Activated CD8-positive, alpha-beta memory T cell treated with anti-CD3 and anti-CD28 coated beads, Interleukin-2, amount 10 ng/mL, durations not matched to agents 7 days and 5 days (primary cell): ENCODE measurements at regions not wholly inside any gene's neighbourhood (a gene's known extent, or its start where the extent isn't known, plus 50 kb on each side); places are given as distances from the start of the nearest gene placed in this dataset.

Experiments
- ATAC-seq: fragments of 150-1000 bp; cut with Tn5 transposase; one replicate; pipeline ENCODE4 v1.10.0; 2021; ENCODE audit warnings: moderate library complexity
- CTCF ChIA-PET: fragments of 350-600 bp; sonication (Branson Sonifier 250); formaldehyde crosslinking; loops from one replicate; lab custom pipeline; 2021; ENCODE audit warnings: antibody characterized with exemption; lab: Charles Lee
- DNase-seq: peaks from one replicate; pipeline ENCODE4 v3.0.0-alpha.2; 2020
- H3K27ac Mint-ChIP-seq: one replicate; pipeline ENCODE4 v1.8.0; 2021; ENCODE audit warnings: mild to moderate bottlenecking, mixed read lengths
- H3K27me3 Mint-ChIP-seq: one replicate; pipeline ENCODE4 v1.8.0; 2021; ENCODE audit warnings: mixed read lengths
- H3K36me3 Mint-ChIP-seq: one replicate; pipeline ENCODE4 v1.8.0; 2021; ENCODE audit warnings: mild to moderate bottlenecking, mixed read lengths
- H3K4me1 Mint-ChIP-seq: one replicate; pipeline ENCODE4 v1.8.0; 2021; ENCODE audit warnings: mixed read lengths
- H3K4me3 Mint-ChIP-seq: one replicate; pipeline ENCODE4 v1.8.0; 2021; ENCODE audit warnings: mild to moderate bottlenecking, moderate library complexity, mixed read lengths
- H3K9me3 Mint-ChIP-seq: one replicate; pipeline ENCODE4 v1.8.0; 2022; ENCODE audit warnings: low read depth, mixed read lengths

DNA sequence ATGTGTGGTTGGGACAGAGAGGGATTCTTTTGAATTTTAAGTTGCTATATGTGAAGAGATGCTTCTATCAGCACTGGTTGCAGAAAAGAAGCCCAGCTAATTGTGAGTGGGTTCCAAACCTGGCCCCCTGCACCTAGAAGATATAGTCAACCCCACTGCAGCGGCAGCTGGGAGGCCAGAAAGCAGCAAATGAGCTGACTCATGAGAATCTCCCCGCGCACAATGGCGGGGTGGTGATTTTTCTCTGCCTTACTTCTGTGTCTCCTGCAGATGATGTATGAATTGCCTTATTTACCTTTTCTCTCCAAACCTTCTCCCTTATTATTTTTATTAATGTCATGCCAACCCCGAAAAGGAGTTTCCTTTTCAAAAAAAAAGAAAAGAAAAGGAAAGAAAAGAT is 89.7 kb downstream of the MAF start:
- no peaks in the 10 kb centered on the region for H3K4me1 Mint-ChIP-seq
- CTCF ChIA-PET: no interaction called here
- DNase-seq: no peak

DNA sequence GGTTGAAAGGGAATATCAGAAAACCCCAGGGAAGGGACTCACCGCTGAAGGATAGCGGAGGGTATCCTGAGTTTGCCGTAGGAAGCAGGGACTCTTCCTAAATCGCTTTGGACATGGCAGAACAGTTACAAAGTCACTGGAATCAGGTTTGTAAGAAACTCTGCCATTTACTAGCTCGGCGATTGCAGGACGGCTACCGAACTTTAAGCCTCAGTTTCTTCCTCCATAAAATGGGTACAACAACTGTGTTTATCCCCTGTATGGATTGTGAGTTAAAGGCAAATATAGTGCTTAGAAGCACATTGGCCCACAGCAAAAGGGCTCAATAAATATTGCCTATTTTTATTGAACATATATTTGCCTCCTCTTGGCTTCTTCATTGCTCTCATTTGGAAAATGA is 90.6 kb downstream of the MAF start:
- peaks cover 13% of the 10 kb centered on the region for H3K27me3 Mint-ChIP-seq
- no peaks in the 10 kb centered on the region for H3K4me1 Mint-ChIP-seq
- H3K9me3 Mint-ChIP-seq: no peaks in the 10 kb centered on the region
- CTCF ChIA-PET: no interaction called here
- DNase-seq (no peak), ATAC-seq (no peak)
- no peak overlapping the region for H3K4me3 Mint-ChIP-seq
- no peak overlapping the region for H3K27ac Mint-ChIP-seq
- H3K36me3 Mint-ChIP-seq: no peaks in the 10 kb centered on the region

More for the DNA sequence above, 89.7 kb downstream of the MAF start:
- H3K9me3 Mint-ChIP-seq: no peaks in the 10 kb centered on the region
- ATAC-seq: no peak
- no peak overlapping the region for H3K4me3 Mint-ChIP-seq
- no peaks in the 10 kb centered on the region for H3K36me3 Mint-ChIP-seq
- H3K27me3 Mint-ChIP-seq: peaks cover 14% of the 10 kb centered on the region
- no peak overlapping the region for H3K27ac Mint-ChIP-seq

DNA sequence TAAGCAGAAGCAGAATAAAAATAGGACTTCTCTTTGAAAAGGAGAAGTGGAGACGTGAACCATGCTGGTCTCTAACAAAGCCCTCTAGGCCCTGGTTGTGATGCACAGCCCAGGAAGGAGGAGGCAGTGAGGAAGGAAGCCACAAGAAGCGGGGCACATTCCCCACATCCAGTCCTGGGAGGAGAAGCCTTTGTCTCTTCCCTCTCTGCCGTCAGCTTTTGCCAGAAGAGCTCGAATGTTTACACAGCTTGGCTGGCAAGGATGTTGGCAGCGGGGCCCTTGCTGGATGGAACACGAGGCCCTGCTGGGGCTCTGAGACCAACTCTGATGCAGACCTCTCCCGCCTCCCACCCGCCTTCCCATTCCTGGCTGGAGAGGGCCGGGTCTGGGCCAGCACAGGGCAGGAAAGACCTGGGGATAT is 91.3 kb downstream of the MAF start:
- CTCF ChIA-PET: no interaction called here
- H3K4me3 Mint-ChIP-seq: no peak overlapping the region

DNA sequence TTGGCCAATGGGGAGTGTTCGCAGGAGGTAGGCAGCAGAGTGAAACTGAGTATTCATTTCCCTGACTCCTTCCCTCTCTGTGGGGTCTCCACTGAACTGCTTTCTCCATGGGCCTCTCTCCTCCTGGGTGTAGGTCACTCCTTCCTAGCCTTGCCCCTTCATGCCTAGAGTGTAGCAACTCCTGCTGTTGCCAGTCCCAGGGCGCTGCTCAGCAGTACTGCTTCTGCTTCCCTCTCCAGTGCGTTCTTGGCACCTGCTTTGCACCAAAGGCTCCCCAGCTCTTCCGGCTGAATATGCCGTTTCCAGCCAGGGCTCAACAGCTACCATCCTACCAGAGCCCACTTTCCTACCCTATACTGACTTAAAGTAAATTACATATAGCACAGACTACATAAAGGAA is 92.2 kb downstream of the MAF start:
- no peak for DNase-seq
- CTCF ChIA-PET: no interaction called here
- H3K36me3 Mint-ChIP-seq: no peaks in the 10 kb centered on the region
- no peaks in the 10 kb centered on the region for H3K9me3 Mint-ChIP-seq
- no peak for ATAC-seq
- H3K4me3 Mint-ChIP-seq: no peak overlapping the region
- no peak overlapping the region for H3K27ac Mint-ChIP-seq
- no peaks in the 10 kb centered on the region for H3K4me1 Mint-ChIP-seq
- H3K27me3 Mint-ChIP-seq: peaks cover 14% of the 10 kb centered on the region

More for the DNA sequence above, 91.3 kb downstream of the MAF start:
- H3K27me3 Mint-ChIP-seq: peaks cover 13% of the 10 kb centered on the region
- no peak overlapping the region for H3K27ac Mint-ChIP-seq
- no peaks in the 10 kb centered on the region for H3K36me3 Mint-ChIP-seq
- no peak for DNase-seq
- no peaks in the 10 kb centered on the region for H3K9me3 Mint-ChIP-seq
- no peak for ATAC-seq
- no peaks in the 10 kb centered on the region for H3K4me1 Mint-ChIP-seq

DNA sequence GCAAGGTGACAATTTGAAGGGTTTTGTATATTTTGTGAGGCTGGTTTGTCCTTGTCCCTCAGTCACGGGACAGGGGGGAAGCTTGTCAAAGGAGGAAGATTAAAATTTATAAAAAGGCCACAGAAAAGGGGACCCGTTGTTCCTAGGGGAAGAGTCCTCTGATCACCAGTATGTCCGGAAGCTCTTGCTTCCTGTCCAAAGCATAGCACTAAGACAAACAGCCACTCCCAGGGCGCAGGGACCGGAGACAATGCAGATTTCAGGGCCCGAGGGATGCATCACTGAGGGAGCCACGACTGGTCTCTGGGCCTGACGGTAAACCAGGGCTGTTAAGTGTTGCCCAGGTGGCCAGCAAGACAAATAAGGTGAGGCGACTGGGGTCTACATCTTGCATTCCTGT is 95.2 kb downstream of the MAF start:
- H3K9me3 Mint-ChIP-seq: no peaks in the 10 kb centered on the region
- H3K27me3 Mint-ChIP-seq: peaks cover 10% of the 10 kb centered on the region
- no peak for DNase-seq
- CTCF ChIA-PET: no interaction called here
- no peak overlapping the region for H3K4me3 Mint-ChIP-seq
- no peak for ATAC-seq
- no peaks in the 10 kb centered on the region for H3K4me1 Mint-ChIP-seq
- no peaks in the 10 kb centered on the region for H3K36me3 Mint-ChIP-seq
- H3K27ac Mint-ChIP-seq: no peak overlapping the region

DNA sequence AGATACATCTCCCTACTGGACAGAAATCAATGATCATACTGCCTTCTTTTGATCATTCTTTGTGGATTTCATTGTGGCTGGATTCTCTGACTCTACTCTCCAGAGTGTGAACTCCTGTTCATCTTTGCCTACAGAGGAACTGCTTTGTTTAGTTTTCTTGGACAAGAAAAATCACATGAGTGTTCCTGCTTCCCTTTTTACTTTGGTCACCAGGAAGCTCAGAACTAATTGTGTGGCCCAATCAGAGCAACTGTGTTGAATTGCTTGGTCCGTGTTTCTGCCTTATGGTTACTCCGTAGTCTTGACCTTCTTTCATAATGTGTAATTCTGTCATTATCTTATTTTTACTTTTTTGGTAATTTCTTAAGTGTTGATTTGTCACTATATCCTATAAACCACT is 97.0 kb downstream of the MAF start:
- ATAC-seq (no peak), DNase-seq (no peak)
- CTCF ChIA-PET: no interaction called here
- Mint-ChIP-seq H3K27me3 (peaks cover 10% of the 10 kb centered on the region), H3K4me3 (no peak overlapping the region), H3K27ac (no peak overlapping the region), H3K4me1 (no peaks in the 10 kb centered on the region), H3K9me3 (peaks cover 5% of the 10 kb centered on the region), H3K36me3 (peaks cover 2% of the 10 kb centered on the region)

DNA sequence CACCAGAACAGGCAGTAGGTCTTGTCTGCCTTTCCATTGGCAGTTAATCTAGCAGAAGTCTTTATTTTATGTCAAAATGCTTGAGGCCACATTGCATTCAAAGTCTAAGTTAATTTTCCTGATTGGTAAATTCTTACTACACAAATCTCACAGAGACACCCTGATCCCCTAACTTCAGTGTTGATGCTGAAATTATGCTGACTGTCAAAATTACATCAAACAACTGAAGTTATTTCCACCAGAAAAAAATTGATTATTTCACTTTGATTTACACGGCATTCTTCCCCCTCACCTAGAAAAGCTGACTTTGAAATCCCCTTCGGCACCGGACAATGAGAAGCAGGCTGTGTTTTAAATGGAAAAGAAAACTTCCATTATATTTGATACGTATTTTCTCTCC is 99.1 kb downstream of the MAF start:
- ATAC-seq (no peak), DNase-seq (no peak)
- Mint-ChIP-seq H3K36me3 (peaks cover 2% of the 10 kb centered on the region), H3K4me1 (peaks cover 10% of the 10 kb centered on the region), H3K27me3 (peaks cover 10% of the 10 kb centered on the region), H3K27ac (no peak overlapping the region), H3K9me3 (peaks cover 5% of the 10 kb centered on the region), H3K4me3 (no peak overlapping the region)
- CTCF ChIA-PET: interaction anchor here (0.5 kb wide), 1 partner anchor 68 kb away, joined by 3 read pairs; no protein-coding TSS in a partner anchor

DNA sequence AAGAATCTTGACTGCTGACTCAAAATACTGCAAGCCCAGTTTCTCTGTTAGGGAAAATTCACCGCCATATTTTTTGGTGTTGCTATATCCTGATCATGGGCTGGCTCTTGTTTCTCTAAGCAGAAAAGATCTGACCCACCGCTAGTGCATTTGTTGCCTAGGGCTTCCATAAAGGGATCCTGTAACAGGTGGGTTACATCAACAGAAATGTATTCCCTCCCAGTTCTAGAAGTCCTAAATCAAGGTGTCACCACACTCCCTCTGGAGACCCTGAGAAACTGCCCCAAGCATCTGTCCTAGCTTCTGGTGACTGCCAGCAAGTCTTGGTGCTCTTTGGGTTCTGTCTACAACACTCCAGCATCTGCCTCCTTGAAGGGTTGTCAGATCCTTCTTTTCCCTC is 99.7 kb downstream of the MAF start:
- peaks cover 10% of the 10 kb centered on the region for H3K27me3 Mint-ChIP-seq
- no peak overlapping the region for H3K4me3 Mint-ChIP-seq
- H3K9me3 Mint-ChIP-seq: peaks cover 8% of the 10 kb centered on the region
- peaks cover 2% of the 10 kb centered on the region for H3K36me3 Mint-ChIP-seq
- ATAC-seq (no peak), DNase-seq (no peak)
- CTCF ChIA-PET: no interaction called here
- no peak overlapping the region for H3K27ac Mint-ChIP-seq
- H3K4me1 Mint-ChIP-seq: peaks cover 10% of the 10 kb centered on the region

DNA sequence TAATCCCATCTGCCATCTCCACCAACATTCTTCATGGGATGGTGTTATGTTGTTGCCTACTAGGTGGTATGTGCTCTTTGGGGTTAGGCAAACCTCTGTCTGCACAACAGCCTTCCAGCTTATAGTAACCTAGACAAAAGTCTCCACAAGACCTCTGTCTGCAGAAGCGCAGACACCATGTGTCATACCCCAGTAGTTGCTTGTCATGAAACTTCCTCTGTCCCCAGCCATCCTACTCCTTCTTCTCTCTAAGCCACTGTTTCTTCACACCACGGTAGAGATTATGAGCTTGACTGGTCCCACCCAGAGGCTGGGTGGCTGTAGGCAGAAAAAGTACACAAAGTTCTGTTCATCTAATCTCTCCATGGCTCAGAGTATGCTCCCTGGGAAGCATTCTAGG is 100.3 kb downstream of the MAF start:
- Mint-ChIP-seq H3K4me1 (peaks cover 10% of the 10 kb centered on the region), H3K36me3 (peaks cover 2% of the 10 kb centered on the region), H3K27ac (no peak overlapping the region), H3K4me3 (no peak overlapping the region), H3K27me3 (peaks cover 10% of the 10 kb centered on the region), H3K9me3 (peaks cover 8% of the 10 kb centered on the region)
- no peak for ATAC-seq
- CTCF ChIA-PET: no interaction called here
- no peak for DNase-seq

DNA sequence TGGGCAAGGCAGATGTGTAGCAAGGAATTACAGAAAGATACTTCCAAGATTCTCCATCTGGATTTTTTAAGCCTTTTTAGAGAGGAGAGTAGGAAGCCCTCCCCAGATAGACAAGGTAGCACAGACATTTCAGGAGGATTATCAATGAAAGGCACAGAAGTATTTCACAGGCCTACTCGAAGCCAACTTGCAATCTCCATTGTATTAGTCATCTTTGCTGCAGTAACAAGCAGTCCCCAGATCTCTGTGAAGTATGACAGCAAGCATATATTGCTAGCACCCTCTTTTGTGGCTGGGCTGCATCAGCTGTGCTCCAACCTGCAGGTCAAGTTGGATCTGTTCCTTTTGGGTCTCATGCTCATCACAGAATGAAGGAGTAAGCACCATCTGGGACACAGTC is 101.6 kb downstream of the MAF start:
- Mint-ChIP-seq H3K4me3 (no peak overlapping the region), H3K9me3 (peaks cover 8% of the 10 kb centered on the region), H3K36me3 (peaks cover 2% of the 10 kb centered on the region), H3K4me1 (peaks cover 10% of the 10 kb centered on the region), H3K27ac (no peak overlapping the region), H3K27me3 (peaks cover 3% of the 10 kb centered on the region)
- CTCF ChIA-PET: no interaction called here
- DNase-seq (no peak), ATAC-seq (no peak)

DNA sequence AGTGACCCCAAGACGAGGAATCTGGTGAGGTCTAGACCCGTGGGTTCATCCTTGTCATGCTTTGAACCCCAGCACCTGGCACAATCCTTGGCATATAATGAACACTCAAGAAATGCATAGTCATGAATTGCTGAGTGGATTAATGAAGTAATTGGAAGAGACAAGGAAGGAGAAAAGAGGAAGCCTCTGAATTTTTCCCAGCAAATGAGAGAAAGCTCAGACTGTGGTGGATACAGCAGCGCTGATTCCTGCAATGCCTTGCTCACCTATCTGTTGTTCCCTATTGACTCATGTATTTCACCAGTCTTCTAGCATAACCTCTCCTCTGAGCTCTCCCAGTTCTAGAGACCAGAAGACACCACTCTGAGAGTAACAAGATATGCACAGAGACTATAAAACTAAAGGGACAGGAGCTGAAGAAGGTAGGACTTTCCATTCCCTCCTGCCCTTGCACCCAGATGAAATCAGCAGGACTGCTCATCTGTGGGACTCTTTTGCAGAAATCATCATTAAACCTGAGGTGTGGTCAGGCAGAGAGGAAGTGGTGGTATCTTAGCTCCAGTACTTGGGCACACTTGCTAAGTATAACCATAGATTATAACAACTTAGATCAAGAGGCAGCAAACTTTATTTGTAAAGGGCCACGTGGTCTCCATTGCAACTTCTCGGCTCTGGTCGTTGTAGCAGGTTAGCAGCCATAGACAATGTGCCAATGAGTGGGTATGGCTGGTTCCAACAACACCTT is 102.8 kb downstream of the MAF start:
- Mint-ChIP-seq H3K27me3 (no peaks in the 10 kb centered on the region), H3K4me3 (no peak overlapping the region), H3K4me1 (peaks cover 10% of the 10 kb centered on the region), H3K9me3 (peaks cover 8% of the 10 kb centered on the region), H3K27ac (no peak overlapping the region), H3K36me3 (peaks cover 2% of the 10 kb centered on the region)
- CTCF ChIA-PET: no interaction called here
- DNase-seq: no peak
- ATAC-seq: peak; percentile 49

DNA sequence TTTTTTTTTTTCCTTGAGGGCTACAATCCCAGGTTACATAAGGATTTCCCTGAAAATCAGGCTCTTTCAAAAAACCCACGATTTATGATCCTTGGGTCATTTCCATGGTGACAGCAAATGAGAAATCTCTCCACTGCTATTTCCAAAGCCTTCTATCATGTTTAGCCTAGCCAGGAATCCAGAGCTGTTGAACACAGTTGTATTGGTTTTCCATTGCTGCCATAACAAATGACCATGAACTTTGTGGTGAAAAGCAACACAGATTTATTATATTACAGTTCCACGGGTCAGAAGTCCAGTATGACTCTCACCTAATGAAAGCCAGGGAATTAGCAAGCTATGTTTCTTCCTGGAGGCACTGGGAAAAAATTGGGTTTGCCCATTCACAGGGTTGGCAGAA is 106.6 kb downstream of the MAF start:
- ATAC-seq: no peak
- Mint-ChIP-seq H3K9me3 (peaks cover 4% of the 10 kb centered on the region), H3K27me3 (peaks cover 12% of the 10 kb centered on the region), H3K4me1 (peaks cover 13% of the 10 kb centered on the region), H3K4me3 (no peak overlapping the region), H3K36me3 (no peaks in the 10 kb centered on the region), H3K27ac (no peak overlapping the region)
- DNase-seq: no peak
- CTCF ChIA-PET: no interaction called here

DNA sequence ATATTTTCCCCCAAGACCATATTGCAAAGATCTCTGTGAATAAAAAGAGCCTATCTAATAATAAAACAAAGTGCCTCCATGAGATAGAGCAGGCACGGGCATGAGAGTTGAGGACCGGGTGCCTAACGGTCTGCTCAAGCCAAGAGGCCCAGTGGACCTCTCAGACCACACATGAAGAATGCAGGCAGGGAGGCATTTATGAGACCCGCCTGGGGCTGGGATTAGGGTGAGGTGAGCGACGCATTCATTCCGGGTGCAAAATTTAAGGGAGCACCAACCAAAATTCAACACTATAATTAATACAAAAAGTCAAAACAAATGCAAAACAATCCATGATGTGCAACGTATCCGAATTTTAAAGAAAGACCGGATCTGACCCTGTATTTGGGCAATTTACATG is 108.5 kb downstream of the MAF start:
- ATAC-seq (no peak), DNase-seq (no peak)
- Mint-ChIP-seq H3K27ac (no peak overlapping the region), H3K4me1 (peaks cover 3% of the 10 kb centered on the region), H3K27me3 (peaks cover 13% of the 10 kb centered on the region), H3K36me3 (no peaks in the 10 kb centered on the region), H3K4me3 (no peak overlapping the region), H3K9me3 (peaks cover 4% of the 10 kb centered on the region)
- CTCF ChIA-PET: no interaction called here

DNA sequence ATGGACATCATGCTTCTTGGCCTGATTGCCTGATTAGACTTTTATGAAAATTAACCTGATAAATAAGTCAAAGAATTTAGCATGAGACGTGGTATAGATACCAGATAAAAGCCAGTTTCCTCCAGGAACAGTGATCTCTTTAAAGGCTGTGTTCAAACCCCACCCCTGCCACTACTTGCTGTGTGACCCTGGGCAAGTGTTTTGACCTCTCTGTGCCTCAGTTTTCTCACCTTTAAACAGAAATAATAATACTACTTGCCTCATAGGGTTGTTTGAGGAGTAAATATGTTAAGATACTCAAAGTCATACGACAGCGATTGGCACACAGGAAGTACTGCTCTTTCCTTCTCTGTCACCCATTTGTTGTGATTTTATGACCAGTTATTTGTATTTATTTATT is 115.5 kb downstream of the MAF start:
- Mint-ChIP-seq H3K4me3 (no peak overlapping the region), H3K27me3 (peaks cover 26% of the 10 kb centered on the region), H3K9me3 (no peaks in the 10 kb centered on the region), H3K4me1 (peaks cover 3% of the 10 kb centered on the region), H3K27ac (no peak overlapping the region), H3K36me3 (no peaks in the 10 kb centered on the region)
- CTCF ChIA-PET: no interaction called here
- DNase-seq: no peak
- ATAC-seq: no peak
